Activated CD8-positive, alpha-beta memory T cell treated with anti-CD3 and anti-CD28 coated beads, Interleukin-2, amount 50 U/mL, for 4 hours (primary cell): ENCODE measurements at regions not wholly inside any gene's neighbourhood (a gene's known extent, or its start where the extent isn't known, plus 50 kb on each side); places are given as distances from the start of the nearest gene placed in this dataset.

Experiments
- DNase-seq: peaks from one replicate; pipeline ENCODE4 v3.0.0-alpha.2; 2020

GRCh38 chr11:90912631-90913030 is 689.8 kb upstream of the CHORDC1 start:
- no peak for DNase-seq

DNA sequence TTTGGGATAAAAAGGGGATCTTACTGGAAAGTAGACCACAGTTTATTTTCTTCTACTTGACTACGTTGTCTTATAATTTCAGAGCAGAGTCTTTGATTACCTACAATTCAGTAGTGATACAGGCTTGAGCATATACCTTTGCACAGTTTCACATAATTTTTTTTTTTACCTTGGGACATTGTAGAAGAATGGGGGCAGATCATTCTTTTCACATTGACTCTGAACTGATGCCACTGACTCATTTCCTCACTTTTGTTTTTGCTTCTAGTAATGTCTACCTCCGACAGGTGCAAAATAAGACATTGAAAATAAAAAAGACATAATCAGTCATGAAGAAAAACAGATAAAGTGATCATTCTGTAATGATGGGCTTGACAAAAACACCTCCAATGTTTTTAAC is 688.3 kb upstream of the CHORDC1 start:
- DNase-seq, result no peak

GRCh38 chr11:90908074-90908473 is 685.2 kb upstream of the CHORDC1 start:
- DNase-seq, result no peak

DNA sequence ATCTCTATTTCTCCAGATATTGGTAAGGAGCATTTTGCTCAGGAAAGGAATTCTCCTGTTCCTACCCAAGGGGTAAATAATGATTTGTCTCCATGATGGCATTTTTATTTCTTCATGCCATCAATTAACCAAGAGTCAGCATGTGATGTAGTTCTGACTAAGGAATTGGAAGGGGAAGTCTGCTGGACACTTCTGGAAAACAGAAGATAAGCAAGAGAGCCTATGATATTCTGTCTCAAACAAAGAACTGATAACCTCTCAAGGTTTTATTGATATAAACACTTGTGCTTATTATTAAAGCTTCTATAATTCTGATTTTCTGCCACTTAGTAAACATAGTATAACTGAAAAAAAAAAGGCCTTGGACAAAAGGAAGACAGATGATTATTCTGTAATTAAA is 673.0 kb upstream of the CHORDC1 start:
- DNase-seq, result no peak

DNA sequence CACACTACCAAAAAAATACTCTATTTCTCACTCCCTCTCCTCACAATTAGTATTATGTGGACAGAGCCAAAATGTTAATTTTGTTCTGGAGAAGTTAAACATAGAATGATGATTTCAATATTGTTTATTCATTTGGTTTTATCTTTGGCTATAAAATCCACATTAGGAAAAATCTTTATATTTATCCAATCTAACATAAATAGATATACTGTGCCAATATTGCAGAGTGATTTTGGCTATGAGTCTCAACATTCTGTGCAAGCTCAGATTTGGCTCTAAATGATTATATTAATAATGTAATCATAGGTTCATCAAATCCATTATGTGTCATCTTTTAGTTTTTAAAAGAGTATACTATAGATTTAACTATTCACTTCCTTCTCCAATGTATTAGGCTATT is 667.5 kb upstream of the CHORDC1 start:
- no peak for DNase-seq

DNA sequence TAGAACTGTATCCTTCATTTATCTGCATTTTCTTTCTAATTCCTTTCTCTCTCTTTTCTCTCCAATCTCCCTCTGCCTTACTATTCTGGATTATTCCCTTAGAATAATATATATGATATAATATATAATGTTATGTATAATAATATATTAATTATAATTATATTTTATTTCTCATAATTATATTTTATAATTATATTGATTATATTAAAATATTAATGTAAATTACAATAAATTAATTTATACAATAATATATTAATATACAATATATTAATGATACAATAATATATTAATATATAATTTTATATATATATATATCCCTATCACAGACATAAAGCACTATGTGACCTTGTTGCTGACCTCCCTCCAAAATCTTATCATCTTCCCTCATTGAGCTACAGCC is 661.3 kb upstream of the CHORDC1 start:
- DNase-seq, result no peak

DNA sequence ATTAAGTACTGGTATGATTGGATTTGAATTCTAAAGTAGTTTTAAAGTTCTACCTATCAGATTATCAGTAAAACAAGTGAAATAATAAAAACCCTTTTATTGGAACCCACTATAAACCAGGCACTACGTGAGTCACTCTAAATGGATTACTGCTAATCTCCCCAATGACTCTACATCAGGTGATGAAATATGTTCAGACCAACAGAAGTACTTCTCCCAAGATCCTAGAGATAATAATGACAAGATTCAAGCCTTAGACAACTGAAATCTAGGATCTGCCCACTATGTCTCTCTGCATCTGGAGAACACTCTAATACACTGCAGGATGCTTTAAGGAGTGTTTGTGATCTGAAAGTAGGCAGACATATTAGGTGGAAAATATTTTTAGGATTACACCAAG is 652.1 kb upstream of the CHORDC1 start:
- no peak for DNase-seq

DNA sequence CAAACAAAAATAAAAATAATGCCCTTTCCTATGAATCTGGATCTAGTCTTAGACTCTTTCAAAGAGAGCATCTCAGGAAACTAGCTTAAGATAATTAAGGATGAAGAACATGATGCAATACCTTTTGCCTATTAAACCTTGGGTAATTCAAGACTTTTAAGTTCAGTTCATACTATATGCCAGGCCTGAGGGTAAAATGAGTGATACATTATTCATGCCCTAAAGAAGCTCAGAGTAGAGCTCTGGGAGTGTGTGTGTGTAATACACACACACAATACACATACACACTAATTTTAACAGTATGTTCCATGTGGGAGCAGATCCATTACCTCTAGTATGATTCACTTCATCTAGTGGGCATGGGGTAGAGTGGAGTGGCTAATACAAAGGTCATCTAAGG is 651.4 kb upstream of the CHORDC1 start:
- no peak for DNase-seq

DNA sequence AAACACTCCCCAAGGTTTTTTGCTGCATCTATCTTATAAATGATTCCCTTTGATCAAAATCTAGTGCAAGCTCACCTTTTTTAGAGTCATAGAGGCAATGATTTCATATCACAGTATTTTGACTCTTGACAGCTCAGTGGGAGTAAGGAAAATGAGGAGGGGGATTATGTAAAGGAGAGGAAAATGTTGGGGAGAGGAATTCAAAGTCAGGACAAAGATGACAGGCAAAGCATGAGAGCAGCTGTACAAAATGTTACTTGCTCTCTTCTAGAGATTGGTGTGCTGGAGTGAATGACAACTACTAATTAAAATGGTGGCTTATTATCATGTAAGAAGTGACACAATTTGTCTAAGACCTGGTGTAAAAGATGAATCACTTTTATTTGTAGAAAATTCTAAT is 644.6 kb upstream of the CHORDC1 start:
- no peak for DNase-seq

DNA sequence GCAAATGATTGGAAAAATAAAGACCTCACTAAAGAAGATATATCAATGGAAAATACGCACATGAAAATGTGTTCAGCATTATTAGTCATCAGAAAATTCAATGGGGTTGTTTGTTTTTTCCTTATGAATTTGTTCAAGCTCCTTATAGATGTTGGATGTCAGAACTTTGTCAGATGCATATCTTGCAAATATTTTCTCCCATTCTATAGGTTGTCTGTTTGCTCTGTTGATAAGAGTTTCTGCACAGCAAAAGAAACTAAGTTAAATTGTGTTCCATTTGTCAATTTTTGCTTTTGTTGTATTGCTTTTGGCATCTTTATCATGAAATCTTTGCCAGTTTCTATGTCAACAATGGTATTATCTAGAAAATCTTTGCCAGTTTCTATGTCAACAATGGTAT is 633.9 kb upstream of the CHORDC1 start:
- no peak for DNase-seq

DNA sequence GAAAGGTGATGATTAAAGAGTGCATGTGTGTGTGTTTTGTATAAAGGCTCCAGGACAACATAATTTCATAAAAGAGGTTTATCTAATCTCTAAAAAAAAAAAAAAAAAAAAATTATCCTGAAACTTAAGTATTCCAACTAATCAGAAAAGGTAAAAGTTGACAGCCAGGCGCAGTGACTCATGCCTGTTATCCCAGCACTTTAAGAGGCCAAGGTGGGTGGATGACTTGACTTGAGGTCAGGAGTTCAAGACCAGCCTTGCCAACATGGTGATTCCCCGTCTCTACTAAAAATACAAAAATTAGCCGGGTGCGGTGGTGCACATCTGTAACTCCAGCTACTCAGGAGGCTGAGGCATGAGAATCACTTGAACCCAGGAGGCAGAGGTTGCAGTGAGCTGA is 632.7 kb upstream of the CHORDC1 start:
- no peak for DNase-seq

GRCh38 chr11:90851196-90851595 is 628.3 kb upstream of the CHORDC1 start:
- DNase-seq, result no peak

DNA sequence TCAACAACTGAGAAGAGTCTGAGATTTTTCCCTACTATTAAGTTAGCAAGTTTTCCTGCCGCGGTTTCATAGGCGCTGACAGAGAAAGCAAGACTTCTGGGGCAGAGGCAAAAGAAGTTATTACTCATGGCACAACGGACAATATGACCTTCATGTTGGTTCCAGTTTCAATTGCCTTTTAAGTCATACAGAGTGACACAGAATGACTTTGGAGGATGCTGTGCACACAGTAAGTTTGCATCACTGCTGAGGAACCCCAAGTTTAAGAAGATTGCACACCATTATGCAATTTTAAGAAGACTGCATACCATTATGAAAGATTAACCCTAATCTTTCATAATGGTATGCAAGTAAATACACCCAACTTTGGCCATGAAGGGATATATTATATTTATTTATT is 626.5 kb upstream of the CHORDC1 start:
- no peak for DNase-seq

GRCh38 chr11:90847268-90847886 is 624.5 kb upstream of the CHORDC1 start:
- no peak for DNase-seq

GRCh38 chr11:90846628-90847027 is 623.8 kb upstream of the CHORDC1 start:
- DNase-seq, result no peak

DNA sequence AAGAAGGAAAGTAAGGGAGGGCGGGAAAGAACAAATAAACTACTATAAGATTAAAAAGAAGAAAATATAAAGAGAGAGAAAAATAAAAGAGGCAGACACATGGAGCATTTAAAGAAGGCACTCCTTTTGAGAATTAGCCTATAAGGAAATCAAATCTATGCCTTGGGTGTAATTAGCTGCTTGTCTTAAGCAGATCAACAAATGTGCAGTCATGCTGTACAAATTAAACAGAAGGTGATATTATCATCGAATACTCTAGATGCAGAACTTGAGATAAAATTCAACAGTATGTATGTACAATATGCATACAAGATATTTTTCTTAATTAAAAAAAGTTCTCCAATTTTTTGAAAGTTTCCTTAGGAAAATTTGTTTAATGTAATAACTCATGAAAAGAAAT is 623.0 kb upstream of the CHORDC1 start:
- DNase-seq, result no peak

DNA sequence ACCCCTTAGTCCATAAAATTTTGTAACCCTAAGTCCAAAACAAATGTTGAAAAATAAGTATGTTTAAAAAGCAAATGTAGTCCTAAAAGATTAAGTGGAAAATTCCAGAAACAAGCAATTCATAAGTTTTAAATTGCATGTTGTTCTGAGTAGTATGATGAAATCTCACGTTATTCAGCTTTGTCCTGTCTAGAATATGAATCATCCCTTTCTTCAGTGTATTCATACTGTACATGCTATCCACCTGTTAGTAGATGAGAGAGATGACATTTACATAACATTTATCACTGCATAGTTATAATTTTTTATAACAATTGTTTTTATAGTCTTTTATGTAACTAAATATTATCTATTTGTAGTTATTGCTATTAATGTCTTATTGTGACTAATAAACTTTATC is 622.3 kb upstream of the CHORDC1 start:
- DNase-seq, result no peak

- no peak for DNase-seq
These were observed 621.2 kb upstream of the CHORDC1 start for GRCh38 chr11:90844041-90844440.

- no peak for DNase-seq
These were observed 619.8 kb upstream of the CHORDC1 start for GRCh38 chr11:90842681-90843080.

GRCh38 chr11:90840071-90840470 is 617.2 kb upstream of the CHORDC1 start:
- DNase-seq, result no peak

GRCh38 chr11:90836031-90836430 is 613.2 kb upstream of the CHORDC1 start:
- DNase-seq, result no peak

DNA sequence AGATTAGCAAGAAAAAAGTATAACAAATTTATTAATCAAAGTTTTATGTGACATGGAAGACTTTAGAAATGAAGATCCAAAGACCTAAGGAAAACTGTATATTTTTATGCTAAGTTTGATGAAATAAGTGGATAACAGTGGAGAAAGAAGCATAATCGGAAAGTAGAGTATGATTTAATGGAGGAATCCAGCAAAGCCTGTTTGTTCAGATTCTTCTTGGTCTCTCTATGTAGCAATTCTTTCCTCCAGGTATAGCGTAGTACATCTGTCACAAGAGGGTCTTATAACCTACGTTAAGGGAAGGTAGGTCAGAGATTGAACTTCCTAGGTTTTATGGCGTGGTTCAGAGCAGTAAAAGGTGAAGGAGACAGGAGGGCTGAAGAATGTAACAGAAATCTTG is 600.6 kb upstream of the CHORDC1 start:
- no peak for DNase-seq

GRCh38 chr11:90822996-90823395 is 600.1 kb upstream of the CHORDC1 start:
- DNase-seq, result no peak

GRCh38 chr11:90818196-90818745 is 595.4 kb upstream of the CHORDC1 start:
- DNase-seq, result no peak

DNA sequence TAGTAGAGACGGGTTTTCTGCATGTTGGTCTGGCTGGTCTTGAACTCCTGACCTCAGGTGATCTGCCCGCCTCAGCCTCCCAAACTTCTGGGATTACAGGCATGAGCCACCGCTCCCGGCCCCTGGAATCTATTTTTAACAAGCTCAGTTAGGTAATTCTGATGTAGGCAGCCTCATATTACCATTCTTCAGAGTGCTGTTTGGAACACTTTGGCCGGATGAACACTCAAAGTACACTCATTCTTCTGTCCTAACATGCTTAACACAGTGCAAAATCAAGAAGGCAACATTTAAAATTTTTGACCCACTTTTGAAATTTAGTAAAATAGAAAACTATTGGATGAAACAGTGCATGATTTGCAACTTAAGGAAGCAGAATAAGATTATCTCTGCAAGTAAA is 586.7 kb upstream of the CHORDC1 start:
- no peak for DNase-seq

DNA sequence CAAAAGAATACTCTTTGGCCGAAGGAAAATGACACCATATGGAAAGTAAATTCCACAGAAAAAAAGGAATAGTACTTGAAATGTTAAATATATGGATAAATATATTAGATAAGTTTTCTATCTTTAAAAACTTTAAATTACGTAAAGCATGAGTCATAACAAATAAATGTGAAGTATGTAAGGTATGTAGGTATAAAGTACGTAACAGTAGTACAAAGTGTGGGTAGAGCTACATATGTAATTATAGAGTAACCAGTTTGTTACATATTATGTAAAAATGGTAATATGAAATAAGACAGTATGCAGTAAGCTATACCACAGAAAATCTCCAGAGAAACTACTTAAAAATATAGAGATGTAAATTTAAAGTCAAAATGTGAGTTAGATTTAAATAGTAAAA is 582.3 kb upstream of the CHORDC1 start:
- no peak for DNase-seq
